KMS-11 (cell line): ENCODE measurements at regions not wholly inside any gene's neighbourhood (a gene's known extent, or its start where the extent isn't known, plus 50 kb on each side); places are given as distances from the start of the nearest gene placed in this dataset.

Source experiments
- H2AFZ ChIP-seq: fragments of 200-600 bp; sonication (generic); 2 replicates; pipeline ENCODE4 v1.6.1; 2016; ENCODE audit warnings: antibody characterized with exemption, mixed run types, low read depth
- H3K27ac ChIP-seq: fragments of 200-600 bp; sonication (generic); 2 replicates; pipeline ENCODE4 v1.6.1; 2016; ENCODE audit warnings: mild to moderate bottlenecking, mixed run types
- H3K27me3 ChIP-seq: fragments of 200-600 bp; sonication (generic); 2 replicates; pipeline ENCODE4 v1.6.1; 2017; ENCODE audit warnings: mild to moderate bottlenecking, low read depth, mixed run types, moderate library complexity; ENCODE audit not compliant: insufficient read depth
- H3K36me3 ChIP-seq: fragments of 200-600 bp; sonication (generic); 2 replicates; pipeline ENCODE4 v1.6.1; 2017; ENCODE audit warnings: mild to moderate bottlenecking, mixed run types; ENCODE audit not compliant: insufficient read depth
- H3K4me1 ChIP-seq: fragments of 200-600 bp; sonication (generic); 2 replicates; pipeline ENCODE4 v1.6.1; 2016; ENCODE audit warnings: mild to moderate bottlenecking, low read depth, mixed run types; ENCODE audit not compliant: poor library complexity, severe bottlenecking
- H3K4me2 ChIP-seq: fragments of 200-600 bp; sonication (generic); 2 replicates; pipeline ENCODE4 v1.7.0; 2016; ENCODE audit warnings: mild to moderate bottlenecking, mixed run types
- H3K4me3 ChIP-seq: fragments of 200-600 bp; sonication (generic); IDR thresholded peaks from 2 replicates; pipeline ENCODE4 v1.6.1; 2017; ENCODE audit warnings: low read depth, low read length, mixed read lengths; ENCODE audit not compliant: insufficient read depth
- H3K79me2 ChIP-seq: fragments of 200-600 bp; sonication (generic); 2 replicates; pipeline ENCODE4 v1.6.1; 2016; ENCODE audit warnings: low read depth, mixed run types; ENCODE audit not compliant: insufficient read depth
- H3K9ac ChIP-seq: fragments of 200-600 bp; sonication (generic); 2 replicates; pipeline ENCODE4 v1.6.1; 2016; ENCODE audit warnings: mild to moderate bottlenecking, mixed run types
- H4K20me1 ChIP-seq: fragments of 200-600 bp; sonication (generic); 2 replicates; pipeline ENCODE4 v1.6.1; 2016; ENCODE audit warnings: mild to moderate bottlenecking, mixed run types; ENCODE audit not compliant: insufficient read depth
- CTCF ChIP-seq: fragments of 200-600 bp; sonication (generic); conservative IDR thresholded peaks from 2 replicates; pipeline ENCODE4 v1.6.1; 2017; ENCODE audit warnings: low read depth, mild to moderate bottlenecking, antibody characterized with exemption, low read length, moderate library complexity, mixed read lengths

GRCh38 chr9:29659736-29660135 is 2086.5 kb upstream of the C9orf72 start:
- Histone ChIP-seq H3K27ac (no peak overlapping the region), H4K20me1 (no peaks in the 10 kb centered on the region), H3K4me1 (peaks cover 9% of the 10 kb centered on the region), H3K9ac (no peak overlapping the region), H3K4me3 (no peak overlapping the region), H3K27me3 (no peaks in the 10 kb centered on the region), H3K4me2 (no peak overlapping the region), H3K36me3 (no peaks in the 10 kb centered on the region), H2AFZ (no peak overlapping the region), H3K79me2 (no peaks in the 10 kb centered on the region)
- TF ChIP-seq CTCF = no peak

- Histone ChIP-seq H3K27me3 (no peaks in the 10 kb centered on the region), H3K4me3 (no peak overlapping the region), H3K9ac (no peak overlapping the region)
Observed at GRCh38 chr9:29668732-29669131, 2095.5 kb upstream of the C9orf72 start.

GRCh38 chr9:29669613-29670012 is 2096.3 kb upstream of the C9orf72 start:
- TF ChIP-seq CTCF = no peak
- no peaks in the 10 kb centered on the region for H3K79me2 ChIP-seq
- H3K9ac ChIP-seq = no peak overlapping the region
- H3K4me3 ChIP-seq = no peak overlapping the region
- H3K4me1 ChIP-seq = peaks cover 9% of the 10 kb centered on the region
- no peak overlapping the region for H2AFZ ChIP-seq
- no peaks in the 10 kb centered on the region for H4K20me1 ChIP-seq
- no peak overlapping the region for H3K27ac ChIP-seq
- no peaks in the 10 kb centered on the region for H3K36me3 ChIP-seq
- H3K27me3 ChIP-seq = no peaks in the 10 kb centered on the region
- H3K4me2 ChIP-seq = no peak overlapping the region

More at GRCh38 chr9:29668732-29669131, 2095.5 kb upstream of the C9orf72 start:
- no peaks in the 10 kb centered on the region for H3K79me2 ChIP-seq
- H3K27ac ChIP-seq = no peak overlapping the region
- no peaks in the 10 kb centered on the region for H3K36me3 ChIP-seq
- TF ChIP-seq CTCF = no peak
- H3K4me2 ChIP-seq = no peak overlapping the region
- H3K4me1 ChIP-seq = peaks cover 11% of the 10 kb centered on the region
- H2AFZ ChIP-seq = no peak overlapping the region
- H4K20me1 ChIP-seq = no peaks in the 10 kb centered on the region

GRCh38 chr9:29685531-29685930 is 2112.2 kb upstream of the C9orf72 start:
- TF ChIP-seq CTCF = no peak
- H3K79me2 ChIP-seq = no peaks in the 10 kb centered on the region
- no peaks in the 10 kb centered on the region for H4K20me1 ChIP-seq
- H2AFZ ChIP-seq = no peak overlapping the region
- no peaks in the 10 kb centered on the region for H3K27me3 ChIP-seq
- no peak overlapping the region for H3K27ac ChIP-seq
- no peak overlapping the region for H3K4me3 ChIP-seq
- H3K4me1 ChIP-seq = no peaks in the 10 kb centered on the region
- H3K36me3 ChIP-seq = no peaks in the 10 kb centered on the region
- H3K4me2 ChIP-seq = no peak overlapping the region
- no peak overlapping the region for H3K9ac ChIP-seq
